H1 (cell line): ENCODE measurements at regions not wholly inside any gene's neighbourhood (a gene's known extent, or its start where the extent isn't known, plus 50 kb on each side); places are given as distances from the start of the nearest gene placed in this dataset.

ENCODE experiments used
- CTCF ChIA-PET: fragments of 300-600 bp; sonication (Branson Sonifier 250); formaldehyde crosslinking; loops from one replicate; lab custom pipeline; 2021; ENCODE audit not compliant: partially characterized antibody; lab: Charles Lee
- POLR2A ChIA-PET: fragments of 300-600 bp; sonication (Branson Sonifier 250); formaldehyde crosslinking; loops from one replicate; lab custom pipeline; 2021; ENCODE audit warnings: inconsistent platforms; ENCODE audit not compliant: partially characterized antibody; lab: Charles Lee
- DNase-seq, 2 experiments: peaks; one replicate each; pipeline versions ENCODE4 v3.0.0 to v3.0.0-alpha.2; 2010 to 2022; ENCODE audit warnings: low spot score in 2 of 2, low read depth in 1 of 2, mixed read lengths in 1 of 2
- FAIRE-seq: peaks from 2 replicates; lab custom pipeline; 2011; peaks lifted over from hg19 to GRCh38; lab: Jason Lieb, UNC
- H2AFZ ChIP-seq: 2 replicates; pipeline ENCODE4 v1.8.1; 2012; ENCODE audit warnings: low read length, inconsistent platforms
- H2AK5ac ChIP-seq: 2 replicates; pipeline ENCODE4 v1.6.1; 2013; ENCODE audit warnings: low read depth, low read length
- H2BK120ac ChIP-seq: replicated peaks from 2 replicates; pipeline ENCODE3; 2013; ENCODE audit warnings: low read depth, low read length, inconsistent platforms
- H2BK12ac ChIP-seq: 2 replicates; pipeline ENCODE4 v1.6.1; 2013; ENCODE audit warnings: low read depth, low read length
- H2BK15ac ChIP-seq: 2 replicates; pipeline ENCODE4 v1.6.1; 2013; ENCODE audit warnings: low read length
- H2BK20ac ChIP-seq: 2 replicates; pipeline ENCODE4 v1.6.1; 2013; ENCODE audit warnings: low read length
- H2BK5ac ChIP-seq: 2 replicates; pipeline ENCODE4 v1.6.1; 2013; ENCODE audit warnings: low read depth, low read length
- H3K14ac ChIP-seq: 2 replicates; pipeline ENCODE4 v1.6.1; 2013; ENCODE audit warnings: inconsistent platforms; ENCODE audit not compliant: insufficient read length
- H3K18ac ChIP-seq: 2 replicates; pipeline ENCODE4 v1.6.1; 2013; ENCODE audit warnings: low read length; ENCODE audit errors: extremely low read depth
- H3K23ac ChIP-seq: 2 replicates; pipeline ENCODE4 v1.6.1; 2013; ENCODE audit warnings: inconsistent platforms; ENCODE audit not compliant: insufficient read length
- H3K23me2 ChIP-seq: 2 replicates; pipeline ENCODE4 v1.6.1; 2013; ENCODE audit warnings: low read depth, low read length
- H3K27ac ChIP-seq: 2 replicates; pipeline ENCODE4 v1.6.1; 2011; ENCODE audit warnings: low read depth, low read length, inconsistent platforms
- H3K27me3 ChIP-seq, 4 experiments: replicated peaks in 1 of 4; 1 replicate in 1 of 4; 2 replicates in 3 of 4; pipeline versions ENCODE4 v1.6.1 to v1.8.1; 2011 to 2013; ENCODE audit warnings: low read length in 3 of 4, mild to moderate bottlenecking in 3 of 4, inconsistent platforms in 2 of 4, mixed read lengths in 2 of 4, moderate library complexity in 1 of 4; ENCODE audit not compliant: control insufficient read depth in 3 of 4, insufficient read depth in 3 of 4; ENCODE audit errors: extremely low read depth in 1 of 4
- H3K36me3 ChIP-seq, 4 experiments: 2 replicates each; pipeline versions ENCODE4 v1.6.1 to v1.8.1; 2011 to 2013; ENCODE audit warnings: mild to moderate bottlenecking in 4 of 4, low read length in 3 of 4, moderate library complexity in 2 of 4, control low read depth in 1 of 4, inconsistent platforms in 1 of 4; ENCODE audit not compliant: insufficient read depth in 4 of 4, control insufficient read depth in 2 of 4
- H3K4ac ChIP-seq: replicated peaks from 2 replicates; pipeline ENCODE3; 2013; ENCODE audit warnings: low read length, low read depth, mixed read lengths, inconsistent platforms; ENCODE audit not compliant: insufficient read length
- H3K4me1 ChIP-seq, 4 experiments: replicated peaks in 1 of 4; 1 replicate in 1 of 4; 2 replicates in 3 of 4; pipeline versions ENCODE4 v1.6.1 to v1.8.1; 2011 to 2013; ENCODE audit warnings: low read length in 3 of 4, inconsistent platforms in 2 of 4, mixed read lengths in 1 of 4; ENCODE audit not compliant: insufficient read depth in 4 of 4, control insufficient read depth in 3 of 4
- H3K4me2 ChIP-seq, 2 experiments: 2 replicates each; pipeline versions ENCODE4 v1.6.1 to v1.8.1; 2011 to 2013; ENCODE audit warnings: low read depth in 2 of 2, low read length in 2 of 2, control low read depth in 1 of 2, inconsistent platforms in 1 of 2, mild to moderate bottlenecking in 1 of 2; ENCODE audit not compliant: insufficient read depth in 1 of 2
- H3K4me3 ChIP-seq, 4 experiments: fragments of 200-600, 300-600 bp in 1 of 4; sonication (generic), shearing (Covaris generic), sonication (Bioruptor Twin) in 1 of 4; 2 replicates each; pipeline versions ENCODE4 v1.5.1 to v1.8.1; 2011 to 2016; ENCODE audit warnings: low read length in 4 of 4, low read depth in 3 of 4, control low read depth in 2 of 4, inconsistent platforms in 2 of 4, mild to moderate bottlenecking in 2 of 4, mixed read lengths in 1 of 4, moderate library complexity in 1 of 4; ENCODE audit not compliant: insufficient read depth in 2 of 4; ENCODE audit errors: extremely low read depth in 1 of 4
- H3K56ac ChIP-seq: replicated peaks from 2 replicates; pipeline ENCODE3; 2013; ENCODE audit warnings: low read depth, mild to moderate bottlenecking, mixed read lengths, low read length, inconsistent platforms; ENCODE audit not compliant: insufficient read length
- H3K79me1 ChIP-seq: 2 replicates; pipeline ENCODE4 v1.6.1; 2013; ENCODE audit warnings: low read depth, low read length, control low read depth
- H3K79me2 ChIP-seq, 2 experiments: 2 replicates each; pipeline versions ENCODE4 v1.6.1 to v1.8.1; 2012 to 2013; ENCODE audit warnings: low read length in 2 of 2, mild to moderate bottlenecking in 2 of 2, inconsistent platforms in 1 of 2; ENCODE audit not compliant: insufficient read depth in 2 of 2, control insufficient read depth in 1 of 2
- H3K9ac ChIP-seq, 4 experiments: replicated peaks in 1 of 4; 1 replicate in 1 of 4; 2 replicates in 3 of 4; pipeline versions ENCODE4 v1.6.1 to v1.8.1; 2011 to 2013; ENCODE audit warnings: low read depth in 3 of 4, low read length in 3 of 4, control low read depth in 2 of 4, mild to moderate bottlenecking in 2 of 4, moderate library complexity in 2 of 4, inconsistent platforms in 1 of 4; ENCODE audit errors: extremely low read depth in 1 of 4
- H3K9me3 ChIP-seq, 2 experiments: 2 replicates each; pipeline versions ENCODE4 v1.6.1 to v1.8.1; 2012 to 2013; ENCODE audit warnings: mild to moderate bottlenecking in 2 of 2, moderate library complexity in 2 of 2, control low read depth in 1 of 2, inconsistent platforms in 1 of 2, low read depth in 1 of 2, low read length in 1 of 2, mixed read lengths in 1 of 2; ENCODE audit not compliant: insufficient read depth in 2 of 2
- H4K20me1 ChIP-seq, 2 experiments: replicated peaks in 1 of 2; 2 replicates each; pipeline versions ENCODE3 to v1.8.1; 2011 to 2013; ENCODE audit warnings: inconsistent platforms in 2 of 2, low read length in 2 of 2, mild to moderate bottlenecking in 1 of 2; ENCODE audit not compliant: insufficient read depth in 2 of 2, control insufficient read depth in 1 of 2
- H4K5ac ChIP-seq: 2 replicates; pipeline ENCODE4 v1.6.1; 2013; ENCODE audit warnings: low read length, low read depth, mixed read lengths, inconsistent platforms; ENCODE audit not compliant: insufficient read length
- H4K8ac ChIP-seq: 2 replicates; pipeline ENCODE4 v1.8.0; 2013; ENCODE audit warnings: mild to moderate bottlenecking, moderate library complexity, low read length, inconsistent platforms; ENCODE audit not compliant: insufficient read depth; ENCODE audit errors: extremely low read depth
- H4K91ac ChIP-seq: replicated peaks from 2 replicates; pipeline ENCODE3; 2013; ENCODE audit warnings: low read length, mixed read lengths, inconsistent platforms; ENCODE audit not compliant: insufficient read length
- CTBP2 ChIP-seq: IDR thresholded peaks from 2 replicates; pipeline ENCODE4 v1.7.0; 2011; ENCODE audit warnings: borderline replicate concordance, mild to moderate bottlenecking, moderate library complexity, mixed read lengths, low read length; ENCODE audit not compliant: insufficient read depth, insufficient read length
- CTCF ChIP-seq, 3 experiments: IDR thresholded peaks; 1 replicate in 2 of 3; 2 replicates in 1 of 3; pipeline versions ENCODE4 v1.5.1 to v1.6.1; 2011; ENCODE audit warnings: low read length in 3 of 3, mild to moderate bottlenecking in 3 of 3, inconsistent platforms in 2 of 3, low read depth in 1 of 3, moderate library complexity in 1 of 3; ENCODE audit not compliant: insufficient read depth in 1 of 3; ENCODE audit errors: control extremely low read depth in 1 of 3
- EP300 ChIP-seq, 2 experiments: IDR thresholded peaks; 1 replicate in 1 of 2; 2 replicates in 1 of 2; pipeline ENCODE4 v1.6.1; 2011 to 2012; ENCODE audit warnings: low read depth in 2 of 2, low read length in 2 of 2, mild to moderate bottlenecking in 2 of 2, borderline replicate concordance in 1 of 2, inconsistent platforms in 1 of 2, moderate library complexity in 1 of 2
- HDAC2 ChIP-seq, 2 experiments: fragments of 300-600 bp in 1 of 2; sonication (generic) in 1 of 2; IDR thresholded peaks; 2 replicates each; pipeline ENCODE4 v1.6.1; 2011 to 2012; ENCODE audit warnings: low read depth in 2 of 2, low read length in 2 of 2, mild to moderate bottlenecking in 2 of 2, moderate library complexity in 2 of 2, borderline replicate concordance in 1 of 2, inconsistent platforms in 1 of 2
- RNF2 ChIP-seq: fragments of 200-900, 300-1000 bp; sonication (generic); IDR thresholded peaks from 2 replicates; pipeline ENCODE4 v1.7.1; 2016; ENCODE audit warnings: borderline replicate concordance, low read depth, mild to moderate bottlenecking, antibody characterized with exemption, low read length; ENCODE audit not compliant: poor library complexity, severe bottlenecking; ENCODE audit errors: missing control alignments
- SRF ChIP-seq: IDR thresholded peaks from 2 replicates; pipeline ENCODE4 v1.6.1; 2011; ENCODE audit warnings: mild to moderate bottlenecking, low read depth, low read length, moderate library complexity
- SUZ12 ChIP-seq: fragments of 200-600 bp; sonication (generic); IDR thresholded peaks from 2 replicates; pipeline ENCODE4 v1.6.1; 2012; ENCODE audit warnings: mild to moderate bottlenecking, inconsistent platforms, low read length, moderate library complexity, mixed read lengths
- WGBS, 2 experiments: shearing (Covaris generic) in 1 of 2; methylation state at CpG; one replicate each; pipeline versions ENCODE4 v1.1.6 to v1.1.7; 2013 to 2015; ENCODE audit warnings: low lambda C conversion rate in 2 of 2, mixed read lengths in 2 of 2, inconsistent platforms in 1 of 2, low coverage in 1 of 2, missing lambda C conversion rate in 1 of 2; ENCODE audit not compliant: insufficient replicate concordance in 2 of 2, insufficient coverage in 1 of 2, insufficient read length in 1 of 2; ENCODE audit errors: extremely low coverage in 1 of 2, missing lambda C conversion rate in 1 of 2; 5-methylcytosine and 5-hydroxymethylcytosine counted together

- Histone ChIP-seq H3K4ac (no peak overlapping the region), H4K91ac (no peak overlapping the region), H3K79me1 (no peaks in the 10 kb centered on the region), H3K36me3 (no peaks in the 10 kb centered on the region), H4K8ac (no peak overlapping the region), H3K23ac (no peak overlapping the region), H3K9ac (no peak overlapping the region), H3K4me3 (no peak overlapping the region), H3K4me2 (no peak overlapping the region), H2BK5ac (no peak overlapping the region), H3K18ac (no peak overlapping the region), H3K27me3 (no peaks in the 10 kb centered on the region), H4K20me1 (no peaks in the 10 kb centered on the region), H3K23me2 (no peaks in the 10 kb centered on the region), H2BK20ac (no peak overlapping the region), H2AK5ac (no peak overlapping the region), H3K56ac (no peak overlapping the region), H4K5ac (no peak overlapping the region), H2BK15ac (no peak overlapping the region), H2BK120ac (no peak overlapping the region), H3K9me3 (no peaks in the 10 kb centered on the region; a peak in 1 of 4 replicates), H3K79me2 (no peaks in the 10 kb centered on the region), H2BK12ac (no peak overlapping the region), H3K14ac (no peak overlapping the region), H3K4me1 (no peaks in the 10 kb centered on the region), H2AFZ (no peak overlapping the region), H3K27ac (no peak overlapping the region)
- ChIA-PET POLR2A (no interaction called here), CTCF (interaction anchor here (0.6 kb wide), 1 partner anchor 14 kb away, joined by 3 read pairs; no protein-coding TSS in a partner anchor)
- WGBS, 2 experiments = 90% methylated on average over 5 of the region's 5 CpGs; no CpG with 5 or more reads in 1 of the 2 experiments
- DNase-seq = no peak
- FAIRE-seq = no peak
- no peak for TF ChIP-seq EP300 (IDR thresholded peaks at IDR 0.05; ENCODE audit: borderline replicate concordance in 1 of 2, low read depth in 2 of 2, low read length in 2 of 2)
- TF ChIP-seq SUZ12 = no peak
- no peak for TF ChIP-seq CTBP2
- TF ChIP-seq CTCF (IDR thresholded peaks at IDR 0.05; ENCODE audit: control extremely low read depth in 1 of 3, insufficient read depth in 1 of 3, low read depth in 1 of 3, low read length in 3 of 3) = no peak
- no peak for TF ChIP-seq RNF2
- no peak for TF ChIP-seq HDAC2 (IDR thresholded peaks at IDR 0.05; ENCODE audit: borderline replicate concordance in 1 of 2, low read depth in 2 of 2, low read length in 2 of 2)
- no peak for TF ChIP-seq SRF
These were observed 397.7 kb downstream of the AASDHPPT start for GRCh38 chr11:106475181-106475580.
